ENCODE measurements at regions not wholly inside any gene's neighbourhood (a gene's known extent, or its start where the extent isn't known, plus 50 kb on each side); places are given as distances from the start of the nearest gene placed in this dataset.

- H3K14ac ChIP-seq (ENCODE audit: insufficient read depth, low read length) = no peak overlapping the region
- H3K4ac ChIP-seq (ENCODE audit: low read depth, low read length) = no peak overlapping the region
- no peak overlapping the region for H3K4me2 ChIP-seq (ENCODE audit: insufficient read depth, insufficient read length, low read length)
- Mint-ChIP-seq H3K4me3 (no peak overlapping the region), H3K27ac (no peak overlapping the region; a peak in 1 of 7 replicates), H3K4me1 (peaks cover 27 to 32% of the 10 kb centered on the region in 2 experiments), H3K36me3 (ENCODE audit: insufficient read depth in 1 of 3, low read depth in 3 of 3) (no peaks in the 10 kb centered on the region; a peak in 1 of 7 replicates), H3K27me3 (ENCODE audit: low read depth) (no peaks in the 10 kb centered on the region), H3K9me3 (no peaks in the 10 kb centered on the region)
- H3K27ac ChIP-seq (ENCODE audit: insufficient read length, low read depth, low read length) = no peak overlapping the region
- H4K91ac ChIP-seq (ENCODE audit: insufficient read length, low read depth, low read length) = no peak overlapping the region
- no peak overlapping the region for H3K23ac ChIP-seq (ENCODE audit: insufficient read length, low read depth, low read length)
- no peak overlapping the region for H3T11ph ChIP-seq (ENCODE audit: low read length)
- H3K56ac ChIP-seq (ENCODE audit: insufficient read length, low read depth, low read length) = no peak overlapping the region
- no peaks in the 10 kb centered on the region for H3K27me3 ChIP-seq (ENCODE audit: insufficient read depth, low read length)
- H2AK5ac ChIP-seq (ENCODE audit: insufficient read length, low read length) = no peak overlapping the region
- no peaks in the 10 kb centered on the region for H3K23me2 ChIP-seq (ENCODE audit: insufficient read length, low read depth, low read length, poor library complexity, severe bottlenecking)
- no peak overlapping the region for H2BK20ac ChIP-seq (ENCODE audit: low read depth, low read length, poor library complexity, severe bottlenecking)
- no peaks in the 10 kb centered on the region for H3K79me2 ChIP-seq (ENCODE audit: insufficient read depth, low read length)
- no peaks in the 10 kb centered on the region for H3K79me1 ChIP-seq (ENCODE audit: insufficient read depth, low read depth, low read length, poor library complexity, severe bottlenecking)
- DNase-seq = no peak
- H3K4me1 ChIP-seq (ENCODE audit: insufficient read depth, low read length) = no peaks in the 10 kb centered on the region; the same call in 1 of the 2 replicates
- no peak overlapping the region for H2BK5ac ChIP-seq (ENCODE audit: insufficient read length, low read length)
- TF ChIP-seq CTCF (conservative IDR thresholded peaks at IDR 0.05) = no peak
- H3K9ac ChIP-seq (ENCODE audit: extremely low read depth, insufficient read length, low read length) = no peak overlapping the region
- no peak overlapping the region for H2BK120ac ChIP-seq (ENCODE audit: low read depth, low read length, poor library complexity, severe bottlenecking)
- H4K8ac ChIP-seq (replicated peaks; ENCODE audit: insufficient read length, low read depth, low read length) = no peak overlapping the region
- no peak overlapping the region for H3K18ac ChIP-seq (ENCODE audit: insufficient read length, low read depth, low read length)
- no peak overlapping the region for H4K5ac ChIP-seq (ENCODE audit: insufficient read length, low read depth, low read length)
- no peak overlapping the region for H2BK12ac ChIP-seq (ENCODE audit: insufficient read length, low read depth, low read length)
- no peak overlapping the region for H2AFZ ChIP-seq (ENCODE audit: low read length)
- H4K20me1 ChIP-seq (ENCODE audit: control insufficient read depth, insufficient read depth, insufficient read length) = no peaks in the 10 kb centered on the region
- no peaks in the 10 kb centered on the region for H3K9me3 ChIP-seq (ENCODE audit: control insufficient read depth, low read depth, low read length)
- no peak overlapping the region for H2BK15ac ChIP-seq (ENCODE audit: low read depth, low read length)
These were observed 84.7 kb upstream of the ZP4 start for GRCh38 chr1:237975376-237975775.
